ENCODE measurements at regions not wholly inside any gene's neighbourhood (a gene's known extent, or its start where the extent isn't known, plus 50 kb on each side); places are given as distances from the start of the nearest gene placed in this dataset.

DNA sequence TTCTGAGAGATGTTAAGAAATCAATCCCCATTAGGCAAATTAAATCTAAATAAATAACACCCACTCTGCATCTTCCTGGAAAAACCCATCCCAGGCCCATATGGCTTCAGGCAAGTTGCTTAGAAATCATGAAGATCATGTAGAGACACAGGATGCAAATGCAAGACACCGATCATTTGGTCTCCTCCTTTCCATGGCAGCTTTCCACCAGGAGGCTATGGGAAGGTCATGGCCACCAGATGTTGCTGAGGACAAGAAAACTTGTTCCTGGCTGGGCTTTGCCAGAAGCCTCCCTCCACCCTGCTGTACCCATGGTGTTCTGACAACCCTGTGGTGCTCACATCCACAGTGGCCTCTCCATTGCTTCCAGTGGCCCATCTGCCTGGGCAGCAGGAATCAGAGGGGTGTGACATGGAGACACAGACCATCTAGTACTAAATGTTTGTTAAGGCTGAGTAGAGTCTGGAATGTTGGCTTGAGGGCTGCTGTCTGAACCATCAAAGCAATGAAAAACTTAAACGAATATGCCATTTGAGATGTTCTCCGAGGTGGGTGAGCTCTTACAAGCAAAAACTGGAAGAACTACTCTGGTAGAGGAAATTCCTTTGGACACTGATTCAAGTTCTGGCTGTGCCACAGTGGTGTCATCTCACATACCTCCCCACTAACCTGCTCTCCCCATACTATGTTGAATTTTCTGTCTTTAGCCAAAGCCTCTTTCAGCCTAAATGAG is 293.2 kb downstream of the TNS1 start:
- DNase-seq, result peak; percentile 84
- WGBS (ENCODE audit: insufficient coverage), result no CpG with 5 or more reads among the region's 3 CpGs
- Histone ChIP-seq H3K4me1 (ENCODE audit: control insufficient read depth, insufficient read depth, low read length) (peaks cover 53% of the 10 kb centered on the region), H3K27me3 (ENCODE audit: control insufficient read depth, insufficient read depth, low read length) (no peaks in the 10 kb centered on the region), H3K36me3 (ENCODE audit: control insufficient read depth, insufficient read depth, low read length) (no peaks in the 10 kb centered on the region), H3K9me3 (replicated peaks; ENCODE audit: control insufficient read depth, low read depth, low read length) (no peaks in the 10 kb centered on the region), H3K27ac (ENCODE audit: low read length) (peak overlapping the region; percentile 17), H3K4me3 (ENCODE audit: low read length) (no peak overlapping the region)

DNA sequence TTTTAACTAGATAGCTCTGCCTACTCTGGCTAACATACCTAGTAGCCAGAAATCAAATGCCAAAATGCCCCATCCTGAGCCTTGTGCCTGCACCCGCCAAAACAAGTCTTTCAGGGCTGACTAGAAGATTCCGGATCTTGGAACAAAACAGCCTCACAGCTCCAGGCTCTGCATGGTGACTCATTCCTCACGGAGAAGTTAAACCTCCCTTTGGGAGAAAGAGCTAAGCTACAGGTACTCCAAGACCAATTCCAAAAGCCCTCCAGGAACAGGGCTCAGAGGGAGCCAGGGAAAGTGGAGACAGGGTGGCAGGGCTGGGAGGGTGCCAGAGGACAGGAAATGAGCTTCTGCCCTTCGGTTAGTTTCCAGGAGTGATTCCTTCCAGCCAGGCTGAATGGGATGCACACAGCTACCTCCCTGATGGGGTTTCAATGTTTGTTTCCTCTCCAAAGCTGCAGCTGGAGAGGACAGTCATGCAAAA is 295.6 kb downstream of the TNS1 start:
- Histone ChIP-seq H3K9me3 (replicated peaks; ENCODE audit: control insufficient read depth, low read depth, low read length) (no peaks in the 10 kb centered on the region), H3K4me3 (ENCODE audit: low read length) (no peak overlapping the region), H3K36me3 (ENCODE audit: control insufficient read depth, insufficient read depth, low read length) (no peaks in the 10 kb centered on the region), H3K27ac (ENCODE audit: low read length) (peak overlapping the region; percentile 71), H3K4me1 (ENCODE audit: control insufficient read depth, insufficient read depth, low read length) (peaks cover 29% of the 10 kb centered on the region), H3K27me3 (ENCODE audit: control insufficient read depth, insufficient read depth, low read length) (no peaks in the 10 kb centered on the region)
- DNase-seq, result peak; percentile 88
- WGBS (ENCODE audit: insufficient coverage), result 12% methylated on average over 2 of the region's 4 CpGs

DNA sequence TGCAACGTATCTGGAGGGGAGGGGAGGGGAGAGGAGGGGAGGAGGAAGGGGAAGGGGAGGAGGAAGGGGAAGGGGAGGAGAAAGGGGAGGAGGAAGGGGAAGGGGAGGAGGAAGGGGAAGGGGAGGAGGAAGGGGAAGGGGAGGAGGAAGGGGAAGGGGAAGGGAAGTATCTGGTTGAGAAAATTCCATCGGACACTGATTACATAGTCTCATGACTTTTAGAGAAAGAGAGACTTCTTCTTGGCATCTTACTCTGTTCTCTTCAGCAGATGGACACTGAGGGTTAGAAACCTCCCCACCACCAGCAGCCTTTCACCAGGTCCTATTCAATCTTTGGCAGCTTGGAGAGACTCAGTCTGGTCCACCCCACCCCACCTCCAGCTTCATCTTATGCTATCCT is 296.3 kb downstream of the TNS1 start:
- DNase-seq, result no peak
- Histone ChIP-seq H3K4me1 (ENCODE audit: control insufficient read depth, insufficient read depth, low read length) (peaks cover 28% of the 10 kb centered on the region), H3K36me3 (ENCODE audit: control insufficient read depth, insufficient read depth, low read length) (no peaks in the 10 kb centered on the region), H3K27me3 (ENCODE audit: control insufficient read depth, insufficient read depth, low read length) (no peaks in the 10 kb centered on the region), H3K4me3 (ENCODE audit: low read length) (no peak overlapping the region), H3K9me3 (replicated peaks; ENCODE audit: control insufficient read depth, low read depth, low read length) (no peaks in the 10 kb centered on the region), H3K27ac (ENCODE audit: low read length) (peak overlapping the region; percentile 71)
- 60% methylated on average over 1 of the region's 2 CpGs for WGBS (ENCODE audit: insufficient coverage)

DNA sequence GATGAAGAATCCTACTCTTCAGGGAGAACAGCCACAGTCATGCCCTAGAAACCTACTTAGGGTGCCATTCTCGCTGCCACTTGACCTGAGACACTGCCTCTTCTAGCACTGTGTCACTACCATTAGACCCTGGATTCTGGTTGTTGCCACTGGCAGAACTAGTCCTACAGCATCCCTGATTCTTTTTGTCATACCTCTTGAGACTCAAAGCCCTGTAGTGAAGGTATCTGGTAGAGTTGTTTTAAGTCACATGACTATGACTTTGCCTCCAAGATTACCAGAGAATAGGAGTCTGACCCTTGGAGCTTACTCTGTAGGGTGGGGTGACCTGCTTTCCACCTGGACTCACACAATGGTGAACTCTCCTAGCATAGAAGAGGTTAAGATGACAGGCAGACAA is 296.7 kb downstream of the TNS1 start:
- WGBS (ENCODE audit: insufficient coverage), result 100% methylated on average over 1 of the region's 1 CpG

DNA sequence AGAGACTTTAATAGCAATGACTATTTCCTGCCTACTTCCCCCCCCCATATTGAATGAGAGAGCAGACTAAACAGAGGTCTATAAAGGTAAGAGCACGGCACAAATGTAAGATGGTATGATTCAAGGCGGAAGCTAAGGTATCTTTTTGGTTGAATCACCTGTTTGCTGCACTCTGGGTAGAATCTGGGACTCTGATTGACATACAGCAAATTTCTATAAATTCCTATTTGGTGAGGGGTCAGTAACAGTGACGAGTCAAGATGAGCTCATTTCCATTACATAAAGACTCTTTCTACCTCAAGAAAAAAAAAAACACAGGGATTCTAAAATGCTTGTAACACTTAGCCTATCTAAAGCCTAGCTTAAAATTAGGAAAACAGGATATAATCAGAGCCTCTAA is 297.3 kb downstream of the TNS1 start:
- Histone ChIP-seq H3K4me3 (ENCODE audit: low read length) (no peak overlapping the region), H3K27ac (ENCODE audit: low read length) (no peak overlapping the region), H3K9me3 (replicated peaks; ENCODE audit: control insufficient read depth, low read depth, low read length) (no peaks in the 10 kb centered on the region), H3K36me3 (ENCODE audit: control insufficient read depth, insufficient read depth, low read length) (no peaks in the 10 kb centered on the region), H3K27me3 (ENCODE audit: control insufficient read depth, insufficient read depth, low read length) (no peaks in the 10 kb centered on the region), H3K4me1 (ENCODE audit: control insufficient read depth, insufficient read depth, low read length) (peaks cover 23% of the 10 kb centered on the region)
- no CpG with 5 or more reads among the region's 3 CpGs for WGBS (ENCODE audit: insufficient coverage)
- no peak for DNase-seq

More for the DNA sequence above, 296.7 kb downstream of the TNS1 start:
- Histone ChIP-seq H3K27ac (ENCODE audit: low read length) (no peak overlapping the region), H3K4me3 (ENCODE audit: low read length) (no peak overlapping the region), H3K4me1 (ENCODE audit: control insufficient read depth, insufficient read depth, low read length) (peaks cover 24% of the 10 kb centered on the region), H3K27me3 (ENCODE audit: control insufficient read depth, insufficient read depth, low read length) (no peaks in the 10 kb centered on the region), H3K9me3 (replicated peaks; ENCODE audit: control insufficient read depth, low read depth, low read length) (no peaks in the 10 kb centered on the region), H3K36me3 (ENCODE audit: control insufficient read depth, insufficient read depth, low read length) (no peaks in the 10 kb centered on the region)
- DNase-seq, result no peak

DNA sequence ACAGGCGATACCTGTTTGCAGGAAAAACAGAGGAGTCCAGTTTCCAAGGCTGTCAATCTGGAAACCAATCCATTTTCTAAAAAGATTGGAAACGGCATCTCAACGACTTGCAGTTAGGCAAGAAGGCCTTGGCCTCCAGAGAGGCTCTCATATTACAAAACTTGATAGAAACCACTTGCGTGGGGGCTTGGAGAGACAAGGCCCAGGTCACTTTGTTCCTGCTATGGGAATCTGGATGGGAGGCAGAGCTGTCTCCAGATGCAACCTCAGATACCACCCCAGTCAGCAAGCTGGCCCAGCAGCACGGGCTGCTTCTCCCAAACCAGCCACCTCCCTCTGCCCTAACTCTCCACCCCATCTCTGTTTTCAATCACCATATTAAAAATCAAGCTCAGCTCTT is 298.8 kb downstream of the TNS1 start:
- Histone ChIP-seq H3K4me1 (ENCODE audit: control insufficient read depth, insufficient read depth, low read length) (peaks cover 10% of the 10 kb centered on the region), H3K4me3 (ENCODE audit: low read length) (no peak overlapping the region), H3K36me3 (ENCODE audit: control insufficient read depth, insufficient read depth, low read length) (no peaks in the 10 kb centered on the region), H3K27ac (ENCODE audit: low read length) (no peak overlapping the region), H3K27me3 (ENCODE audit: control insufficient read depth, insufficient read depth, low read length) (no peaks in the 10 kb centered on the region), H3K9me3 (replicated peaks; ENCODE audit: control insufficient read depth, low read depth, low read length) (no peaks in the 10 kb centered on the region)
- 100% methylated on average over 1 of the region's 5 CpGs for WGBS (ENCODE audit: insufficient coverage)
- no peak for DNase-seq

DNA sequence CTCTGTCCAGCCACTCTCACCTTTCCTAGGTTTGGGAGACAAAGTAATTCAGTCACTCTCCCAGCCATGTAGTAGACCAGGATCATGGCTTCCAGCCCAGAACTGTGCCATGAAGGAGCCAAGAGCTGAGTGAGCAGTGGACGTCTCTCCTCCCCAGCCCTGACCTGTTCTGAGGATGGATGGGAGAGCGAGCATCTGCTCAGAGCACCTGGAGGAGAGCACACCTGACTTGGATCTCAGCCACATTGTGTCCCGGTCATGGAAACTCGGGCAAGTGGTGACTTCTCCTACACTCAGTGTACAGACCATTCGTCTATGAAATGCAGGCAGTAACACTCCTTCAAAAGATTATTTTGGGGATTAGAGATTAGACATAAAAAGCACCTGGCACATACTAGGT is 299.7 kb downstream of the TNS1 start:
- H3K27me3 ChIP-seq (ENCODE audit: control insufficient read depth, insufficient read depth, low read length), result no peaks in the 10 kb centered on the region
- H3K4me3 ChIP-seq (ENCODE audit: low read length), result no peak overlapping the region
- H3K4me1 ChIP-seq (ENCODE audit: control insufficient read depth, insufficient read depth, low read length), result peaks cover 8% of the 10 kb centered on the region
- no peaks in the 10 kb centered on the region for H3K9me3 ChIP-seq (replicated peaks; ENCODE audit: control insufficient read depth, low read depth, low read length)
- no peaks in the 10 kb centered on the region for H3K36me3 ChIP-seq (ENCODE audit: control insufficient read depth, insufficient read depth, low read length)
- no peak overlapping the region for H3K27ac ChIP-seq (ENCODE audit: low read length)
- 71% methylated on average over 1 of the region's 5 CpGs for WGBS (ENCODE audit: insufficient coverage)
- DNase-seq, result no peak

DNA sequence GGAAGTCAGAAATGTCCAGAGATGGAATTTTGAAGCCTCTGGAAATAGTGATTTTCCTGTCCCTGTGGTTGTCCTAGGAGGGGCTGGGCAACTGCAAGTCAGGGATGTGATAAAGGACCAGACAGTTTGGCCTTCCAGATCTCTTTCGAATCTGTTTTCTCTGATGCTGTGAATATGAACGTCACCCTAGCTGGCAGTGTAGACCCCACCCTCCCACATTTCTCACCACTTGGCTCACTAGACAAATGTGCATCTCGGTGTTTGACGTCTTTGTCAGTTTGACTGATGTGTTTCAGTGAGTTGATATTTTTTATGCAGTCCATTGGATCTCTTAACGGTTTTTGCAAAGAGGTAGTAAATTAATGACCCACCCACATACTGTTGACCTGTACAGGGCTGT is 301.2 kb downstream of the TNS1 start:
- H3K27ac ChIP-seq (ENCODE audit: low read length), result no peak overlapping the region
- no peaks in the 10 kb centered on the region for H3K36me3 ChIP-seq (ENCODE audit: control insufficient read depth, insufficient read depth, low read length)
- WGBS (ENCODE audit: insufficient coverage), result no CpG with 5 or more reads among the region's 5 CpGs
- H3K9me3 ChIP-seq (replicated peaks; ENCODE audit: control insufficient read depth, low read depth, low read length), result no peaks in the 10 kb centered on the region
- no peaks in the 10 kb centered on the region for H3K27me3 ChIP-seq (ENCODE audit: control insufficient read depth, insufficient read depth, low read length)
- DNase-seq, result no peak
- peaks cover under 1% of the 10 kb centered on the region for H3K4me1 ChIP-seq (ENCODE audit: control insufficient read depth, insufficient read depth, low read length)
- H3K4me3 ChIP-seq (ENCODE audit: low read length), result no peak overlapping the region

DNA sequence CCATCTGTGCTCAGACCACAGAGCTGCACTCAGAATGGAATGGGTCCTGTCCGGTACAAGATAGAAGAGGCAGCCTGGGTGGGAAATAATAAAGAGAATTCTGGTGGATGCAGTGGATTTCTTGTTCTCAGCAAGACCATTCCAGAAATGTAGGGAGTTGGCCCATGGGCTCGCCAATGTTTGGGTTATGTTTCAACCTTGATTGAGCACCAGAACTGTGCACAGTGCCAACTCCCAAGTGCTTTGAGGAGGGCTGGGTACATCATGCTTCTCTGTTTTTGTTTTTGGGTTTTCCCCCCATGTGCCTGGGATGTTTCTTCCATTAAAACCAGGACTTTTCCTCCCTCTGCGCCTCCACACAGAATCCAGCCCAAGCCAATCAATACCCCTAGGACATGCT is 304.1 kb downstream of the TNS1 start:
- Histone ChIP-seq H3K36me3 (ENCODE audit: control insufficient read depth, insufficient read depth, low read length) (no peaks in the 10 kb centered on the region), H3K27me3 (ENCODE audit: control insufficient read depth, insufficient read depth, low read length) (no peaks in the 10 kb centered on the region), H3K9me3 (replicated peaks; ENCODE audit: control insufficient read depth, low read depth, low read length) (no peaks in the 10 kb centered on the region), H3K27ac (ENCODE audit: low read length) (no peak overlapping the region), H3K4me1 (ENCODE audit: control insufficient read depth, insufficient read depth, low read length) (peaks cover 4% of the 10 kb centered on the region), H3K4me3 (ENCODE audit: low read length) (no peak overlapping the region)
- 38% methylated on average over 1 of the region's 3 CpGs for whole genome bisulfite sequencing (ENCODE audit: insufficient coverage)
- DNase-seq, result no peak

DNA sequence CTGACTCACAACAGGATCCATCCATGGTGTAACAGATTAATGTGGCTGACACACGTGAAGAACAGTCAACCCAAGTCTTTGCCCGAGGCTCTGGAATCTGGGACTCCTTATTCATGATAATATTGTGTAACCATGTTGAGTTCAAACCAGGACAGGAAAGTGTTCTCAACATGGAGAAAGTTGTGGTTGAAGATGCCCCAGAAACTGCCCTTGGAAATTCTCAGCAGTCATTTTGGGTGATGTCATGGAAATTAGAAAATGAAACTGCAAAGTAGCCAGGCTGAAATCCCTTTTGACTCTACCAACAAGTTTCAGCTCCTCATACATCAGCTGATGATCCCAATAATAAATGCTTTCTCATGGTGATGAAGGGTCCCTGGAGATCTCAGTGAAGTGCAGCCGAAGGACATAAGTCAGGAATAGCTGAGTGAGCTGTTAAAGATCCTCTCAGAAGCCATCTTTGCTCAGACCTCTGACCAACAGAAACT is 307.7 kb downstream of the TNS1 start:
- Histone ChIP-seq H3K36me3 (ENCODE audit: control insufficient read depth, insufficient read depth, low read length) (no peaks in the 10 kb centered on the region), H3K9me3 (replicated peaks; ENCODE audit: control insufficient read depth, low read depth, low read length) (no peaks in the 10 kb centered on the region), H3K27me3 (ENCODE audit: control insufficient read depth, insufficient read depth, low read length) (no peaks in the 10 kb centered on the region), H3K4me1 (ENCODE audit: control insufficient read depth, insufficient read depth, low read length) (peaks cover 10% of the 10 kb centered on the region), H3K4me3 (ENCODE audit: low read length) (no peak overlapping the region), H3K27ac (ENCODE audit: low read length) (no peak overlapping the region)
- WGBS (ENCODE audit: insufficient coverage), result 76% methylated on average over 3 of the region's 3 CpGs
- DNase-seq, result peak; percentile 43

Measured in muscle of leg (tissue), 3 donors.